Fibroblast of skin of left quadriceps (primary cell): ENCODE measurements at regions not wholly inside any gene's neighbourhood (a gene's known extent, or its start where the extent isn't known, plus 50 kb on each side); places are given as distances from the start of the nearest gene placed in this dataset.
"Not testable (repeated sequence)": the region's sequence is repeated elsewhere in the genome, so short reads cannot be mapped to it uniquely, and the experiment has no call there.

ENCODE experiments used
- DNase-seq, 2 experiments: peaks; one replicate each; pipeline ENCODE4 v3.0.0-alpha.2; 2013; ENCODE audit warnings: low read depth in 2 of 2

GRCh38 chr18:57882465-57882864, 79.3 kb upstream of the ATP8B1 start:
- no peak for DNase-seq

GRCh38 chr18:57881818-57882413, 78.8 kb upstream of the ATP8B1 start:
- DNase-seq: peak; percentile 22 to 36

- not testable (repeated sequence) for DNase-seq
Measured at GRCh38 chr18:57879924-57880323, 76.8 kb upstream of the ATP8B1 start.

GRCh38 chr18:57869221-57869620, 66.1 kb upstream of the ATP8B1 start:
- no peak for DNase-seq

- no peak for DNase-seq
Measured at GRCh38 chr18:57866355-57866754, 63.2 kb upstream of the ATP8B1 start.

GRCh38 chr18:57864615-57865121, 61.6 kb upstream of the ATP8B1 start:
- DNase-seq: no peak

- no peak for DNase-seq
Measured at GRCh38 chr18:57863706-57864105, 60.6 kb upstream of the ATP8B1 start.

- DNase-seq: no peak
Measured at GRCh38 chr18:57859314-57859713, 56.2 kb upstream of the ATP8B1 start.

- DNase-seq: no peak
Measured at GRCh38 chr18:57856557-57857280, 53.6 kb upstream of the ATP8B1 start.

GRCh38 chr18:57856128-57856527, 53.0 kb upstream of the ATP8B1 start:
- no peak for DNase-seq

- no peak for DNase-seq
Measured at GRCh38 chr18:57855551-57855950, 52.4 kb upstream of the ATP8B1 start.

GRCh38 chr18:57854726-57855125, 51.6 kb upstream of the ATP8B1 start:
- no peak for DNase-seq

- no peak for DNase-seq
Measured at GRCh38 chr18:57853864-57854263, 50.7 kb upstream of the ATP8B1 start.

GRCh38 chr18:57853133-57853532, 50.0 kb upstream of the ATP8B1 start:
- DNase-seq: no peak
